ENCODE measurements at regions not wholly inside any gene's neighbourhood (a gene's known extent, or its start where the extent isn't known, plus 50 kb on each side); places are given as distances from the start of the nearest gene placed in this dataset.
"Not testable (repeated sequence)": the region's sequence is repeated elsewhere in the genome, so short reads cannot be mapped to it uniquely, and the experiment has no call there.

DNA sequence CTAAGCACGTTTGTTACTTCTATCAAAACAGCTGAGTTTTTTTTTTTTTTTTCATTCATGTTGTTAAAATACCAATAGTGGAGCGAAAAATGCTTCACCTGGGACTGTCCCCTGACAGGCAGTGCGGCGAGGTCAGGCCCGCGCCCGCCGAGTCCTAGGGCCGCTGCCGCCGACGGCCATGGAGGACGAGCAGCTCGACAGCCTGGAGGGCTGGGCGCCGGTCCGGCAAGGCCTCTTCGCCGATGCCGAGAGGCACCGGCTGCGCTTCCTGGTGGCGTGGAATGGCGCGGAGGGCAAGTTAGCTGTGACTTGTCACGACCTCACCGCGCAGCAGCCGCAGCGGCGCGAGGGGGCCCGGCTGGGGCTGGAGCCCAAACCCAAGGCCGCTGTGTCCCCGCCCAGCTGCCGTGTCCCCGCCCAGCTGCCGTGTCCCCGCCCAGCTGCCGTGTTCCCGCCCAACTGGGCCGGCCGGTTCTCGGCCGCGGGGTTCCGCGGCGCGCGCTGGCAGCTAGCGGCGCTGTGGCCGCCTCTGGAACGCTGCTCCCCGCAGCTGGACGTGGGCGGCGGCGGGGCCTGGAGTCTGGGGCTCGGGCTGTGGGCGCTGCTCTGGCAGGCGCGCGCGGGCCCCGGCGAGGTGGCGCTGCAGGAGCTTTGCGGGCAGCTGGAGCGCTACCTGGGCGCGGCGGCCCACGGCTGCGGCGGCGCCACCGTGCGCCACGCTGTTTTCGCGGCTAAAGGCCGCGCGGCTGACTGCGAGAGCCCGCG, 56.7 kb upstream of the GOLGA8R start:
- DNase-seq (ENCODE audit: low spot score) = peak; percentile 40

DNA sequence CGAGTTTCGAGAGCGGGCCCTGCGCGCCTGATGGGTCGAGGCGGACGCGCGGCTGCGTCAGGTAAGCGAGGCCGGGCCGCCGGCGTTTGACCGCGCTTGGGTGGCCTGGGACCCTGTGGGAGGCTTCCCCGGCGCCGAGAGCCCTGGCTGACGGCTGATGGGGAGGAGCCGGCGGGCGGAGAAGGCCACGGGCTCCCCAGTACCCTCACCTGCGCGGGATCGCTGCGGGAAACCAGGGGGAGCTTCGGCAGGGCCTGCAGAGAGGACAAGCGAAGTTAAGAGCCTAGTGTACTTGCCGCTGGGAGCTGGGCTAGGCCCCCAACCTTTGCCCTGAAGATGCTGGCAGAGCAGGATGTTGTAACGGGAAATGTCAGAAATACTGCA, 57.3 kb upstream of the GOLGA8R start:
- not testable (repeated sequence) for DNase-seq (ENCODE audit: low spot score)

DNA sequence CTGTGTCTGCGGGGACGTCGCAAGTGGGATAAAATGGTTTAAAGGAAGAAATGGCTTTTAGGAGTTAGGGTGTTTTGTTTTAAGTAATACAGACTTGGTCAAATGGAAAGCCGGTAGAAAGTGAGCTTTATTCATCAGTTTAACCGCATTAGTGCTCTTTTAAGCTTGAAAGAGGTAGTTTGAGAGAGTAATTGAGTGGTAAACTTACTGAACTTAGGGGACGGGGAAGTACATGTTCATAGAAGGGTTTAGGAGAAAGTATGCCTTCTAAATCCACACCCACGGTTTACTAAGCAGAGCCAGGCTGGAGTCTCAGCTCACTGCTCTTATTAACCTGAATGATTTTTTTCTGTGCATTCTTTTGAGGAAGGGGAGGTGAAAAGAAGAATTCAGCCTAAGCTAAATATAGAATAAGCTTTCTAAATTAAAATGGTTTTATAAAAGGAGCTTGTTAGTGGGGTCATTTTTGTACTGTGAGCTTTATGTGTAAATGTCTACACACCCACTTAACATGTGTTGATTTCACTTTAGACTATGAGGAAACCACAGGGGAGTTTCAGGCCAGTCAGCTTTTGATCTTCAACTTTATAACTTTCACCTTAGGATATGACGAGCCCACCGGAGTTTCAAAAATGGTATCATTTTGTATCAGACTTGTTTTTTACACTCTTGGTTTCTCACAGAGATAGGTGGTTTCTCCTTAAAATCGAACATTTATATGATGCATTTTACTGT, 57.9 kb upstream of the GOLGA8R start:
- not testable (repeated sequence) for DNase-seq (ENCODE audit: low spot score)

DNA sequence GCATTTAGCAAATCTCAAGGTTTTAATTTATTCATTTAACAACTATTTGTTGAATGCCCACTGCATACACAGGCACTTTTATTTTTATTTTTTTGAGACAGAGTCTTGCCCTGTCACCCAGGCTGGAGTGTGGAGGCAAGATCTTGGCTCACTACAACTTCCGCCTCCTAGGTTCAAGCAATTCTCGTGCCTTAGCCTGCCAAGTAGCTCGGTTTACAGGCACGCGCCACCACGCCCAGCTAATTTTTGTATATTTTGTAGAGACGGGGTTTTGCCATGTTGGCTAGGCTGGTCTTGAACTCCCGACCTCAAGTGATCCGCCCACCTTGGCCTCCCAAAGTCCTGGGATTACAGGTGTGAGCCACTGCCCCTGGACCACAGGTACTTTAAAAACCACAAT, 67.0 kb upstream of the GOLGA8Q start:
- not testable (repeated sequence) for DNase-seq (ENCODE audit: low spot score)

DNA sequence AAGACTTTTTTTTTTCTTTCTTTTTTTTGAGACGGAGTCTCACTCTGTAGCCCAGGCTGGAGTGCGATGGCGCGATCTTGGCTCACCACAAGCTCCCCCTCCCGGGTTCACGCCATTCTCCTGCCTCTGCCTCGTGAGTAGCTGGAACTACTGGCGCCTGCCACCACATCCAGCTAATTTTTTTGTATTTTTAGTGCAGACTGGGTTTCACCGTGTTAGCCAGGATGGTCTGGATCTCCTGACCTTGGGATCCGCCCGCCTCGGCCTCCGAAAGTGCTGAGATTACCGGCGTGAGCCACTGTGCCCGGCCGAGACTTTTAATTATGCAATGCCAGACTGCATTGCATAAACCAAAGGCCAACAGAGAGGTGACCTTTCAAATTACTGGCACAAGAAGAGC, 62.6 kb upstream of the GOLGA8Q start:
- DNase-seq (ENCODE audit: low spot score) = not testable (repeated sequence)

DNA sequence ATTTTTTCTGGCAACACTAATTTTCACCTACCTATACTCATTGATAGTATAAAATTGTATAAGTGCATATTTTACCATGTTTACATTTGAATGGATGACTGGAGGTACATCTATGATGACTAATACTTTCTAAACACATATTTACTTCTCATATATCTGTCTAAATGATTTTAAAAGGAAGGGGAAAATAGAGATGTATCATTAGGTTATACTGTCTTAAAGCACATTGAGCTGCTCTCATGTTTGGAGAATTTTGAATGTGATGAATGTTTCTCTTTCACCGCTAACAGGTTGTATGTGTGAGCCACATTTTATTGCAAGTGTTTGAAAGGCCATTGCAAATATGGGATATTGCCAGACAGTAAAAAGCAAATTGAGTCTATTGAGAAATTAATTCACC, 61.5 kb upstream of the GOLGA8Q start:
- not testable (repeated sequence) for DNase-seq (ENCODE audit: low spot score)

DNA sequence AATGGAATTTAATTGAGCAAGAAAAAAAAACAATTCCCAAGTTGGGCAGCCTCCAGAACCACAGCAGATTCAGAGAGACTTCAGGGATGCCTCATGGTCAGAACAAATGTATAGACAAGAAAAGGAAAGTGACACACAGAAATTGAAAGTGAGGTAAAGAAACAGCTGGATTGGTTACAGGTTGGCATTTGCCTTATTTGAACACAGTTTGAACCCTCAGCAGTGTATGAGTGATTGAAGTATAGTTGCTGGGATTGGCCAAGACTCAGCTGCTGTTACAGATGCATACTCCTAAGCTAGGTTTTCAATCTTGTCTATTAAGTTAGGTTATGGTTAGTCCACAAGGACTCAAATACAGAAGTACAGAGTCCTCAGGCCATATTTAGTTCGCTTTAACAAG, 57.9 kb upstream of the GOLGA8Q start:
- not testable (repeated sequence) for DNase-seq (ENCODE audit: low spot score)

DNA sequence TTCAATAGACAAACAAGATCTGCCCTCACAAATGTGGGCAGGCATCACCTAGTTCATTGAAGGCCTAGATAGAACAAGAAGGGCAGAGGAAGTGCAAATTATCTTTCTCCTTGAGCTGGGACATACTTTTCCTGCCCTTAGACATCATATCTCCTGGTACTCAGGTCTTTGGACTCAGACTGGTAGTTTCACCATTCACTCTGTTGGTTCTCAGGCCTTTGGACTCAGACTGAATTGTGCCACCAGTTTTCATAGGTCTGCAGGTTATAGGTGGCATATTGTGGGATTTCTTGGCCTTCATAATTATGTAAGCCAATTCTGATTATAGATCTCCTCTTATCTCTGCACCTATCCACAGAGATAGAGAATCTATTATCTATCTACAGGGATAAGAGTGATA, 54.6 kb upstream of the GOLGA8Q start:
- DNase-seq (ENCODE audit: low spot score) = not testable (repeated sequence)

DNA sequence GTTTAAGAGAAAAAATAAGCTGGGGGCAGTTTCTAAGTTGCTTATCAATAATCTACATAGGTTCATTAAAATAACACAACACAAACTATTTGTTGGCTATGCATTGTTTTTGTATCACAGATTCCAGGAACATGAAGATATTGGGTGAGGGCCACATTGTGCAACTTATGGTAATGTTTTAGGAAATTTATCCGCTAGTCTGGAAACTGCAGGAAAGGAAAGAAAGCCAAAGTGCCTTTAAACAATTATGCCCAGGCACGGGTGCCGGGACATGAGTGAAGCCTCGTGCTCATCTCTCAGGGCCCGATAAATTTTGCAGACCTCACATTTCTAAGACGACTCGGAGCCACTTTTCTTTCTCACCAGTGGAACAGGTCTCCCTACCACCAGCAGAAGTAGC, 52.6 kb upstream of the GOLGA8Q start:
- DNase-seq (ENCODE audit: low spot score) = not testable (repeated sequence)

DNA sequence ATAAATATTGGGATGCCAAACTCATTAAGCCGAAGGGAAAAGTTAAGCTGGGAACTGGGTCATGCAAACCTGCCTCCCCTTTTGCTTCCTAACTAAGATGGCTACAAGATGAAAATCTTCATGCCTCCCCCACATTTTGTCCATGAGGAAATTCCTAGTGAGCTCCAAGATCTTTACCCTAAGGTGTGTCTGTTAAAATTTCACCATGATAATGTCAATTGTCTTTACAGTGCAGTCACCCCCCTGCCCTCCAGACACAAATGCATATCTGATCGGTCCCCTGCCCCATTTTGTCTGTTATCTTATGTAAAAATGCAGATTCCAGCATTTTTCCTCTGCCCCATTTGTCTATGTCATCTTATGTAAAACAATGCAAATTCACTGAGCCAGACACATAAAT, 51.3 kb upstream of the GOLGA8Q start:
- not testable (repeated sequence) for DNase-seq (ENCODE audit: low spot score)
